ENCODE measurements at regions not wholly inside any gene's neighbourhood (a gene's known extent, or its start where the extent isn't known, plus 50 kb on each side); places are given as distances from the start of the nearest gene placed in this dataset.

- DNase-seq (ENCODE audit: low read depth) = no peak
Measured at GRCh38 chrX:88416965-88417364, 330.1 kb upstream of the CPXCR1 start.

- no peak for DNase-seq (ENCODE audit: low read depth)
Measured at GRCh38 chrX:88424071-88424470, 323.0 kb upstream of the CPXCR1 start.

GRCh38 chrX:88424541-88424940, 322.5 kb upstream of the CPXCR1 start:
- no peak for DNase-seq (ENCODE audit: low read depth)

GRCh38 chrX:88425739-88426138, 321.3 kb upstream of the CPXCR1 start:
- no peak for DNase-seq (ENCODE audit: low read depth)

GRCh38 chrX:88437563-88437962, 309.5 kb upstream of the CPXCR1 start:
- no peak for DNase-seq (ENCODE audit: low read depth)

- no peak for DNase-seq (ENCODE audit: low read depth)
Measured at GRCh38 chrX:88438209-88438608, 308.8 kb upstream of the CPXCR1 start.

GRCh38 chrX:88439935-88440334, 307.1 kb upstream of the CPXCR1 start:
- no peak for DNase-seq (ENCODE audit: low read depth)
